GM10248 (cell line): ENCODE measurements at regions not wholly inside any gene's neighbourhood (a gene's known extent, or its start where the extent isn't known, plus 50 kb on each side); places are given as distances from the start of the nearest gene placed in this dataset.

ENCODE experiments used
- CTCF ChIA-PET: fragments of 300-600 bp; sonication (Branson Sonifier 250); formaldehyde crosslinking; extraction: SDS; loops from one replicate; lab custom pipeline; 2021; ENCODE audit warnings: antibody characterized with exemption; lab: Yijun Ruan, JAX
- POLR2A ChIA-PET: fragments of 350-650 bp; sonication (Branson Sonifier 250); formaldehyde crosslinking; extraction: SDS; loops from one replicate; lab custom pipeline; 2020; ENCODE audit warnings: antibody characterized with exemption; lab: Yijun Ruan, JAX
- DNase-seq: peaks from one replicate; pipeline ENCODE4 v3.0.0; 2012; ENCODE audit errors: extremely low spot score
- TF ChIP-seq, protein P1 (sequence below): IDR thresholded peaks from 2 replicates; pipeline ENCODE4 v1.5.1; 2012; ENCODE audit warnings: mild to moderate bottlenecking, low read depth; ENCODE audit errors: extremely low read depth, missing control alignments, control extremely low read depth

DNA sequence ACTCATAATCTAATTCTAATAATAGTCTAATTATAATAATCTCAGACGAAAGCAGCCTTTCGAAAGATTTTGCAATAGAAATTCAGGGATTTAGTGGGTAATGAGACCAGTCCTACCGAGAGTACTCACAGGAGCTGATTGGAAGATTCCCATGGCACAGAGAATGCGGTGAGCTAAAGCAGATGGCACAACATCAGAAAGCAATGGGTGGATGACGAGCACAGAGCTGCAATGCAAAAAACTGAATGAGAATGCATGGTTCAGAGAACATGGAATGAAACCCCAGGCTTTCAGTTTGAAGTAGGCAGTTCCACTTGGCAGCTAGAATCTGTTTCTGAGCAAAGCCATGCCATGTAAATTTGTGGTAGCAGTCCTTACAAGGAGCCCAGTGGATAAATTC lies 78.2 kb upstream of the SPINK5 start:
- CTCF ChIA-PET = no interaction called here
- POLR2A ChIA-PET = no interaction called here
- no peak for DNase-seq
- TF ChIP-seq, protein P1, sequence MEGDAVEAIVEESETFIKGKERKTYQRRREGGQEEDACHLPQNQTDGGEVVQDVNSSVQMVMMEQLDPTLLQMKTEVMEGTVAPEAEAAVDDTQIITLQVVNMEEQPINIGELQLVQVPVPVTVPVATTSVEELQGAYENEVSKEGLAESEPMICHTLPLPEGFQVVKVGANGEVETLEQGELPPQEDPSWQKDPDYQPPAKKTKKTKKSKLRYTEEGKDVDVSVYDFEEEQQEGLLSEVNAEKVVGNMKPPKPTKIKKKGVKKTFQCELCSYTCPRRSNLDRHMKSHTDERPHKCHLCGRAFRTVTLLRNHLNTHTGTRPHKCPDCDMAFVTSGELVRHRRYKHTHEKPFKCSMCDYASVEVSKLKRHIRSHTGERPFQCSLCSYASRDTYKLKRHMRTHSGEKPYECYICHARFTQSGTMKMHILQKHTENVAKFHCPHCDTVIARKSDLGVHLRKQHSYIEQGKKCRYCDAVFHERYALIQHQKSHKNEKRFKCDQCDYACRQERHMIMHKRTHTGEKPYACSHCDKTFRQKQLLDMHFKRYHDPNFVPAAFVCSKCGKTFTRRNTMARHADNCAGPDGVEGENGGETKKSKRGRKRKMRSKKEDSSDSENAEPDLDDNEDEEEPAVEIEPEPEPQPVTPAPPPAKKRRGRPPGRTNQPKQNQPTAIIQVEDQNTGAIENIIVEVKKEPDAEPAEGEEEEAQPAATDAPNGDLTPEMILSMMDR = no peak

DNA sequence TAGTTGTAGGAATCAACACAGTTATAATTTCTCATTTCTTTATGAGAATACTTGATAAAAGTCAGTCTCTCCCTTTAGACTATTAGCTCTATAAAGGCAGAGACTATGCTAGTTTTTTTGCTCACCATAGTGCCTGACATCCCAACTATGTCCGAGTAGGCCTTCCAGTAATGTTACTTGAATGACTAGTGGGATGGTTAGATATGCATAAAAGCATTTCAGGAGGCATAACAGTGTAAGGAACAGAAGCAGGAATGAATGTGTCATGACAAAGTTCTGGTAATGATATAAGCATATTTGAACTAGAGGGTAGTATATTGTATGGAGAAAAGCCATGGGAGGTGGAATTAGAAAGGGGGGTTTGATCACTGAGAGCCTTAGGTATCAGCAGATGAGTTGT lies 77.4 kb upstream of the C5orf46 start:
- TF ChIP-seq, protein P1 = no peak
- DNase-seq = no peak
- CTCF ChIA-PET = interaction anchor here (0.7 kb wide), 1 partner anchor 81 kb away, joined by 3 read pairs; no protein-coding TSS in a partner anchor
- POLR2A ChIA-PET = no interaction called here

DNA sequence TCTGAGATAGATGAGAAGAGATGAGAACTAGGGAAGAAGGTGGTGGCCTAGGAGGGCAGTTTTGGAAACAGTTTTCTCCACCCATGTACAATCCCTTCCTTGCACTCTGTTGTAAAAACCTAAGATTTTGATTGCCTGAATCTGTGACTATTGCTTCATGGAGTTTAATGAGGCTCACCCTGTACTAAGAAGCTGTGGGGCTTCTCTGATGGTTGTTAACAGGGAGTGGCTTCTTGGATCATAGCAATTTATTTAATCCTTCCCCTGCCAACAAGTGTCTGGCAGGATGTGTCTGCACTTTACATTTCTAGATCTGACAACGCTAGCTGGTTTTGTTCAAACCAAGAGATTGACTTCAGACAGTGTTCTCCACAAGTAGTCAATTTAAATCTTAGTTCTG lies 74.7 kb upstream of the C5orf46 start:
- DNase-seq = no peak
- POLR2A ChIA-PET = no interaction called here
- CTCF ChIA-PET = interaction anchor here (1.1 kb wide), 1 partner anchor 368 kb away, joined by 3 read pairs; no protein-coding TSS in a partner anchor
- TF ChIP-seq, protein P1 = no peak

DNA sequence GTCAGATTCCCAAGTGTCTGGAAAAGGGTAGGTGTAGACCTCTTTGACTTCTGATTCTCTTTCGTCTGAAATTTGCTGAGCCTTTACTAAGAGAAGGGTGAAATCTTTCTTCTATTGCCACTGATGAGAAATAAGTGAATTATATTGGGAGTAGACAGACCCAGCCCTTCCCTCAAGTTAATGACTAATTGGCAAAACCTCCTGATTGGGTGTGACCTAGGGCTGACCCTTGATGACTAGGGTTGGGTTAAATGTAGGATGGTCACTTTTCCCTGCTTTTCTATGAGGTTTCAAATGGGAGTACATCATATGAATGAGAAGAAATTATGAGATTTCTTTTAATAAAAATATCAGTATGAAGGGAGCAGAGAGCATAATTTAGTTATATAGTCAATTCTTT lies 73.4 kb upstream of the C5orf46 start:
- CTCF ChIA-PET = no interaction called here

DNA sequence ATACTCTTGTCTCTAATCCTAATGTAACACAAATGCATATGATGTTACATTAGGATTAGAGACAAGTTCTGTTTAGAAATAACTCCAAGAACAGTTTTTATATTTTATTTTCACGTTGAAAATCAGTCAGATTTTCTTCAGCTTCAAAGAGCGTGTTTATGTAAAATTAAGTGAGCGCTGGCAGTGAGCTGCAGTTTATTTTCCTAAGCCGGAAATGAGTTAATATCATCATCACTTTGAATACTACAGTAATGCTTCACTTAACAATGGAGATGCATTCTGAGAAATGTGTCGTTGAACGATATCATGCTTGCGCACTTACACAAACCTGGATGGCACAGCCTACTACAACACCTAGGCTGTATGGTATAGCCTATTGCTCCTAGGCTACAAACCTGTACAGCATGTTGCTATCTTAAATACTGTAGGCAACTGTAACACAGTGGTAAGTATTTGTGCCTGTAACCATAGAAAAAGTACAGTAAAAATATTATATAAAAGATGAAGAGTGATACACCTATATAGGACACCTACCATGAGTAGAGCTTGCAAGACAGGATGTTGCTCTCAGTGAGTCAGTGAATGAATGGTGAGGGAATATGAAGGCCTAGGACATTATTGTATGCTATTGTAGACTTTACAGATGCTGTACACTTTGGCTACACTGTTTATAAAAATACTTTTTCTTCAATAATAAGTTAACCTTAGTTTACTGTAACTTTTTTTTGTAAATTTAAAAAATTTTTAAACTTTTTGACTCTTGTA lies 65.9 kb upstream of the C5orf46 start:
- POLR2A ChIA-PET = no interaction called here

More for the DNA sequence above, 73.4 kb upstream of the C5orf46 start:
- TF ChIP-seq, protein P1 = no peak
- POLR2A ChIA-PET = no interaction called here
- DNase-seq = no peak

DNA sequence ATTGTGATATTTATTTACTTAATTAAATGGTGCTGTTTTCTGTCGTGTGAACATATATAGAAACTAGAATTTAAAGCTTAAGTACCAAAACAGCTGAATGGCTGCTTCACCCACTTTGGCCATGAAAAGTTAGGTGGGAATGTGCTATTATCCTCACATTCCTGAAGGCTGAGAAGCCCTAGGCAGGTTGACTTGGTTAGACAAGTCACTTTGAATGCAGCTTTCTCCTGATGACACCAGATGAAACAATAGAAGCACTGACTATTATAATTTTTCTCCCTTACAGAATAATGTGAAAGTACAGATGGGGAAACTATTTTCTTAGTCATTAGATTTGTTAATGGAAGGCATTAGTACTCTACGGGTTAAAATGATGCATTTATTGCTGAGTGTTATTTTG lies 65.1 kb upstream of the C5orf46 start:
- CTCF ChIA-PET = no interaction called here
- POLR2A ChIA-PET = no interaction called here
- DNase-seq = no peak
- TF ChIP-seq, protein P1 = no peak

More for the DNA sequence above, 65.9 kb upstream of the C5orf46 start:
- no peak for DNase-seq
- CTCF ChIA-PET = interaction anchor here (1.3 to 1.6 kb wide), 2 partner anchors 10 to 23 kb away, joined by 3 to 5 read pairs; no protein-coding TSS in a partner anchor
- TF ChIP-seq, protein P1 = no peak
